Activated effector memory CD4-positive, alpha-beta T cell treated with anti-CD3 and anti-CD28 coated beads, Interleukin-2, amount 50 U/mL, for 16 hours (primary cell): ENCODE measurements at regions not wholly inside any gene's neighbourhood (a gene's known extent, or its start where the extent isn't known, plus 50 kb on each side); places are given as distances from the start of the nearest gene placed in this dataset.

ENCODE experiments used
- DNase-seq: peaks from one replicate; pipeline ENCODE4 v3.0.0-alpha.2; 2020

DNA sequence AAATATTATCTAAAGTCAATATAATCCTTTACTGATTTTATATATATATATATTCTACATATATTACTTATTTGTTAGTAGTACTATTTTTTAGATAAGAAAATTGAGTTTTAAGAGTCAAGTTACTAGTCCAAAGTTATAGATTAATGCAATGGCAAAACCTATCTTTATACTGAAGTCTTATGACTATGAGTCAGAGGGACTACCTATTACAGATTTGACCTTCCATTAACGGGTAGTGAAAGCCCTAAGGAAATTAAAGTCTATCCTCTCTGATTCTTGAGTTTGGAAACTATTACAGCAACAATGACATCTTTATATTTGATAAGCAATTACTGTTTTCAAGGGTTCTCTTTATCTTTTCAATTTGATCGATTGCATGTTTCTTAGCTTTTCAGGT is 315.8 kb downstream of the CASP12 start:
- no peak for DNase-seq

DNA sequence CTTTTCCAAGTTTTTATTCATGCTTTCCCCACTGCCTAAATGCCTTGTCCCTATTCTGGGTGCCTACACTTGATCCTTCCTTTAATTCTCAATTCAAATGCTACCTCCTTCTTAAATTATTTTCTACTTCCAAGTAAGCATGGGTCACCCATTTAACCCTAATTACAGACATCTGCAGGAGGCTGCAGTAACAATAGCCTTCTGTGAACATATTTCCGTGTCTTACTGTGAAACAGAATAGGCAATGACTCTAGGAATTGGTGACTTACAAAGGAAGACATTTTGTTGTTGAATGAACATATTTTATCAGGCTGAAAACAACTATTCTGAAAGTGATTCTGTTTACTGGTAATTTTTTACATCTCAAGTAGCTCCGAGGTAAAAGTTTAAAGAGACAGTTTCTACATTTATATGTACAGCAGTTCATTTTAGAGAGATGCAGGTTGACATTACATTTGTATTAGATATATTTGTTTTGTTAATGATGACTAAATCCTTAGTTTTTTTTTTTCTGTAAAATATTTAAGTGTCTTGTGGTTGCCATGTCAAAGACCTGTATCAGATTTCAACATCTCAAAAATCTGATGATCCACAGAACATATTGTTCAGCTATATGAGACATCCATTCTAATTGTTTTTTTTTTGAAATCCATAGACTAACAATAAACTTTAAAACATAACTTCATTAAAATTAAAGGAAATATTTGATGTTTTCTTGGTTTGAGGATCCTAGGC is 316.8 kb downstream of the CASP12 start:
- no peak for DNase-seq

DNA sequence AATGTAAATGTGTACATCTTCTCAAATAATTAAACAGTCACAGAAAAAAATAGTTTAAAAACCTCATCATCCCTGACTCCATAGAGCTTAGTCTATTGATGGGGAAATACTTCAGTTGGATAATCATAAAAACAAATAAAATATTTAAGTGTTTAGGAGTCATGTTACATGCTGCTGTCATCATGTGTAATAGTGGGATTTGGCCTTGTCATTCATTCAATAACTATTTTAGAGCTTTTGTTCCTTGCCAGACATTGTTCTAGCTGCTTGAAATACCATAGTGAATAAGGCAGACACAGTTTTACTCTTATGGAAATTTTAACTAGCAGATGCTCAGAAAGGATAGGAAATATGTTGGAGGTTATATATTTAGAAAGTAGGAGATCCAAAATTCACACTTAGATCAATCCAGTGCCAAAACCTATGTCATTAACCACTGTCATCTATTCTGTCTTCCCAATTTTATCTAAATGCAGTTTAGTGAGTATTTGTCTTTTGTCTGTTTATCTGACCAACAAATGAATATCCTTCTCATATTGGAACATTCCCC is 324.7 kb downstream of the CASP12 start:
- DNase-seq: no peak

DNA sequence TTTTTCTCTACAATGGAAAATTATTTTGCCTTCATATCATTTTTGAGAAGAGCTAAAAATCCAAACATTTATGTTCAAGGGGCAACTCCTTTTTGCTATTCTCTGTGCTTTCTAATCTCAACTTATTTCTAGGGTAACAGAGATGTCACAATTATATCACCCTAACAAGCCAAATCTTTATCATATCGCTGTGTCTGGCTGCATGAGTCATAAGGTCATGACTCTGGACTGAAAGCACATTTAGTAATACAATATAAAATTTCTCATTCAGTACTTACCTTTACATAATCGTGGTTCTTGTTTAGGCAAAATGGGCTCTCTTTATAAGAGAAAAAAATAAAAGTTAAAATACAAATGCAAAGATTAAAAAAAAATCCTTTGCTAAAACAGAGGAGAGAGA is 326.0 kb downstream of the CASP12 start:
- DNase-seq: no peak

DNA sequence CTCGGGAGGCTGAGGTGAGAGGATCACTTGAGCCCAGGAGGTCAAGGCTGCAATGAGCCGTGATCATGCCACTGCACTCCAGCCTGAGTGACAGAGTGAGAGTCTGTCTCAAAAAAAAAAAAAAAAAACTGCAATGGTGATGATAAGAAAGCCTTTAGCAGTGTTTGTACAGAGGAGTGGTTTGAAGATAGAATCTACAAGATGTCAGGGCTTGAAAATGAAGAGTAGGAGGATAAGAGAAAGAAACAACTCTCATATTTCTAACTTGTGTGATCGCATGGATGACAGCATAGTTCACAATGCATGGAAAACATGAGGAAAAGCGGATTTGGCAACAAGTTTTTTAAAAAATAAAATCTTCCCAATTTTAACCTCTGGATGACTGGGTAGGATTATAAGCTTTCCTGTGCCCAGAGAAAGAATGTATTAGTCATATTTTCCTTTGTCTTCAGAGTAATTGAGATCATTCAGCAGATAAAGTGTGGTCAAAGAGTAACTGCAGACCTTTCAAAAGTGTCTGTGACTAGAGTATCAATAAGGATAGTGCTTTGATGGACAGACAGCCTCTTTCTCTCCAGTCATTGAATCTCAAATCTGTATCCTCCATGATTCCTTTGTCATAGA is 328.1 kb downstream of the CASP12 start:
- DNase-seq: no peak

DNA sequence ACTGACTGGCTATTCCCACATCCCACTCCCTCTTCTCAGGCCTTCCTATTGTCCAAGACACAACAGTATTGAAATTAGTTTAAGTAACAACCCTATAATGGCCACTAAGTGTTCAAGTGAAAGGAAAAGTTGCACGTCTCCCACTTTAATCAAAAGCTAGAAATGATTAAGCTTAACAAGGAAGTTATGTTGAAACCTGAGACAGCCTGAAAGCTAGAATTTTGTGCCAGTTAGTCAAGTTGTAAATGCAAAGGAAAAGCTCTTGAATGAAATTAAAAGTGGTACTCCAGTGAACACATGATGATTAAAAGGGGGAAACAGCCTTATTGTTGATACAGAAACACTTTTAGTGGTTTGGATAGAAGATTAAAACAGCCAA is 332.7 kb downstream of the CASP12 start:
- no peak for DNase-seq

DNA sequence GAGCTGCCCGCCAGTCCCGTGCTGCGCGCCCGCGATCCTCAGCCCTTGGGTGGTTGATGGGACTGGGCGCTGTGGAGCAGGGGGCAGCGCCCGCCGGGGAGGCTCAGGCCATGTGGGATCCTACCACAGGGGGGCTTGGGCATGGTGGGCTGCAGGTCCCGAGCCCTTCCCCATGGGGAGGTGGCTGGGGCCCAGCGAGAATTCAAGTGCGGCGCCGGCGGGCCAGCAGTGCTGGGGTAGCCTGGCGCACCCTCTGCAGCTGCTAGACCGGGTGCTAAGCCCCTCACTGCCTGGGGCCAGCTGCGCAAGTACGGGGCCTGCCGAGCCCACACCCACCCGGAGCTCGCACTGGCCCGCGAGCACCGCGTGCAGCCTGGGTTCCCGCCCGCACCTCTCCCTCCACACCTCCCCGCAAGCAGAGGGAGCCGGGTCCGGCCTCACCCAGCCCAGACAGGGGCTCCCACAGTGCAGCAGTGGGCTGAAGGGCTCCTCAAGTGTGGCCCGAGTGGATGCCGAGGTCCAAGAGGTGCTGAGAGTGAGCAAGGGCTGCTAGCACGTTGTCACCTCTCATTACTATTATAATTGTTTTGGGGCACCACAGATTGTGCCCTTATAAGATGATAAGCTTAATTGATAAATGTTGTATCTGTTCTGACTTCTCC is 333.2 kb downstream of the CASP12 start:
- DNase-seq: no peak

DNA sequence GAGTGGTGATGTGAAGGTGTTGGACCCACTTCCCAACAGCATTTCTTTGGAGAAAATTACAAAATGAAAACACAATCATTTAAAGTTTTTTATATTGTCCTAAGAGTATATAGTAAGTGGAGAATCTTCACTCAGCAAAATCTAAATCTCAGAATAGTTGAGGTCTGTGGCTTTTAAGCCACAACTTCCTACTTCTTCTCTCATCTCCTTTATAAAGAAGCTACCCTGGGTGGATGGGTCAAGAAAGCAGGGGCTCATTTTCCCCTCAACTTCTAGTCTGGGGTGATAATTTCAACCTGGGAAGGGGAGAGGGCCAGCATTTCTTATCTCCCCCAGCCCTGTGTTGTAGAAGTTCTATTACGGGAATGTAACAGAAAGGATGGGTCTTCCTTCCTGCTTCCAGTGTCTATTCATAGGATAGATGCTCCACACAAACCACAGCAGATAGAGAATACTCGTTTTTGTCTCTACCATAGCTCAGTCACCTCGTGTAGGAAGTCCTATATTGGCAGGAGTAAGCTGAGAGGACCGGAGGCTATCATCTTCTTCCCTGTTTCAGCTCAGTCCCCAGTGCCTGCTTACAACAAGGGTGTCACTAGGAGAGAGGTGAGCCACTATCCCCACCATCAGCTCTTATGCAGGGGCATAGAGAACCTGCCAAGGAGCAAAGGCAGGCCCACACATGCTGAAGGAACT is 341.5 kb downstream of the CASP12 start:
- no peak for DNase-seq

- no peak for DNase-seq
Observed at GRCh38 chr11:104549019-104549418, 349.2 kb downstream of the CASP12 start.

- DNase-seq: no peak
Observed at GRCh38 chr11:104547996-104548661, 350.1 kb downstream of the CASP12 start.

DNA sequence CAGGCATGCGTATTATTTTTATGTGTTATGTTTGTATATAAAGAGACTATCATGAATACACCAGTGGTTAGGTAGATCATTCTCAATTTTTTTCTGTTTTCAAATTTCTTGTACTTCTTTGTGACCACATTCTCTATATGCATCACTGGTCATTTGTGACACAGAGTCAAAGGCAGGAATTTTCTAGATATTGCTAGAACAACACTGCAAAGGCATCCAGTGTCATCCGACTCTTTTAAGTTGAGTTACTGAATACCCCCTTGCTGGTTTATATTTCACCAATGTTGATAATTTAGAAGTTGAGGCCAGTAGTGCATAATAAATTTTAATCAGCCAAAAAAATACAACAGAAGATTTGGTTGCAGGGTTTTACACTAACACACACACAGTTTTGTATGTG is 351.8 kb downstream of the CASP12 start:
- no peak for DNase-seq

DNA sequence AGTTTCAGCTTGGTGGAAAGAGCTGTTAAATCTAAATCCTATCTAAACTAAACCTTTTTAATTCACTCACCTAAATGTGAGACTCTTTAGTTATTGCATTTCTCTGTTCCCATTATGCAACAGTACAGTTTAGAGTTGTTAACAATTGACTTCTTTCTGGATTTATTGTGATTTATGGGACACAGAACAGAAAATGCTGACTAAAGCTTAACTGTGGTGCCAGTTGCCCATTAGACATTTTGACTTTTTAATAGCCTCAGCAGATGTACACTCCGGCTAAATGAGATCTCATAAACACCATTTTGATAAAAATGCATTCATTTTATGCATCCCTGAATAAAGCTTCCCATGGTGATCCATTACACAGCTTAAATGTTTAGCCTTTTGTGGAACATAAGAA is 356.6 kb downstream of the CASP12 start:
- DNase-seq: no peak

GRCh38 chr11:104538313-104538712 is 359.9 kb downstream of the CASP12 start:
- no peak for DNase-seq

- DNase-seq: no peak
Observed at GRCh38 chr11:104534278-104534677, 364.0 kb downstream of the CASP12 start.

- no peak for DNase-seq
Observed at GRCh38 chr11:104531894-104532293, 366.4 kb downstream of the CASP12 start.

DNA sequence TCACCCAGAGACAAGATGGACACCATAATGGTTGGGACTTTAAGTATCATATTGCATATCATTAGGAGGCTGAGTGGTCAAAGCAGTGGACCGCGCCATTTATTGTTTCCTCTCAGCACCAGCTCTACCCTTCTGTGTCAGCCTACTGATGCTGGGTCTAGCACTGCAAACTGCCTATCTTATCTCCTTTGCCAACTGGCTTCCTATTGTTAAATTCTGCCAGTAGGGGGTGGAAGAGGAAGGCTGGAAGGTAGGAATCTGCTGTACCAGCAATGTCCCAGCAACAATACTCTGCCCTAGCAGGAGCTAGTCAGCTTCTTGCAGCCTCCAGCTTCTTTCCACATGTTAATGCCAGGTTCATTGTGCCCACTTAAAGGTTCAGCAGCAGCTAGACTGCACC is 367.1 kb upstream of the PDGFD start:
- no peak for DNase-seq

- DNase-seq: no peak
Observed at GRCh38 chr11:104529906-104530305, 366.0 kb upstream of the PDGFD start.

DNA sequence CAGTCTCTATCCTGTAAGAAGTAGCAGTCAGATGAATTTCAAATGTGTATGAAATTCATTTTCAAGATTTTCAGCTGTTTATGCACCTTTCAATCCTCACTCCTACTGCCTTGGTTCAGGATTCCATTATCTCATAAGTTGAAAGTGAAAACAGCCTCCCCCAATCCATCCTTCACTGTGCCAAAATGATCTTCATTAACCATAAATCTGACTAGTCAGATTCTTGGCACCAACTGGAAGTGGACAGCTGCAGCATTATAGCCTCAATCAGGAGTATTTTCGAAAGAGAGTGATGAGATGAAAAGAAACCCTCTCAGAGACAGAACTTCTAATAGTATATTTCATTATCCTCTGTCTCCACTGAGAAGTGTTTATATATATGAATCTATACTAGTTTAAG is 365.3 kb upstream of the PDGFD start:
- DNase-seq: no peak

DNA sequence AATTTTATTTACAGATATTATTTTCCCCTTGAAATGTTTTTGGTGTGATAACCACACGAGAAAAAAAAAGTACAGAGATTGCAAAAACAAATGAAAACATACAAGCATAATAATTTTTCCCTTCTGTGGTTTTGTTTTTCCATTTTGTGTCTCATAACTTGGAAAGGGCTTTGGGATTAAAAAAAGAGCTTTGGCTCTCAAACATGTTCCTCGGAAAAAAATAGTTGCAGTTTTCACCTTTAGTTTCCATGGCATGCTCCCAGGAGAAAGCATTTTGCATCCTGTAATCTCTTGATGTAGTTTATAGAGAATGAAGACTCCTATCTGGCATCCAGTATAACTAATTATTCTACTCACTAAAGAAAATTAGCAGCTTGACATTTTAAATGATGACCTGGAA is 362.1 kb upstream of the PDGFD start:
- no peak for DNase-seq

GRCh38 chr11:104525416-104525815 is 361.5 kb upstream of the PDGFD start:
- no peak for DNase-seq

DNA sequence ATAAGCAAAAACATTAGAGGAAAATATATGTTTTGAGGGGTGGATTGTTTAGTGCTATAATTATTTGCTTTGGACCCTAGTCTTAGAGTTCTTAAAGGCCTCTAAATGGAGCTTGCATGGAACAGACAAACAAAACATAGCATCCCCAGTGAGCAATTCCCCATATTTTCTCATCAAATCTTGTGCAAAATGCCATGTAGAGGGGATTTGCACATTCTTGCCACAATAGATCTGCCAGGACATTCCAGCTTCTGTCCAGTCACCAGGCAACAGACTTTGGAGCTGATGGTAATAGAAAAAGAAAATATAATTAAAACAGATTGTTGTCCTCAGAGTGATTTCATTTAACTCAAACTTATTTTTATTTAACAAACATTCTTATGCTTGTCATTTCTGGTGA is 360.3 kb upstream of the PDGFD start:
- DNase-seq: no peak

DNA sequence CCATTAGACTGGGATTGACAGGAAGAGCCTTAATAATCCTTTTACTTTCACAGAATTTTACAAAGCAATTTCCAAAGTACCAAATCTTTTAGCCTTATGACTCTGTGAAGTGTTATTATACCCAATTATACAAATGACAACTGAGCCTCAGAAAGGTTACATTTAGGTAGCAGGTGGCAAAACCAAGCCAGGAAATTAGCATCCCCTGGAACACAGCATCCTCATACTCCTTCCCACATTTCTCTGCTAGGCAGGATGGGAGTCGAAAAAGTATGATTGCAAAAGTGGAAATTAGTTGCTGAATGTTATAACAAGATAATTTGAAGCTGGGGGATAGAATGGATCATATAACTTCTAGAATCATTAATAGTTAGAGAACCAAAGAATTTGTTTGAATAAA is 359.7 kb upstream of the PDGFD start:
- no peak for DNase-seq

GRCh38 chr11:104522650-104523049 is 358.7 kb upstream of the PDGFD start:
- no peak for DNase-seq
